Tibial nerve (tissue), 4 donors: ENCODE measurements at regions not wholly inside any gene's neighbourhood (a gene's known extent, or its start where the extent isn't known, plus 50 kb on each side); places are given as distances from the start of the nearest gene placed in this dataset.

ENCODE experiments used
- DNase-seq, 2 donors: peaks; one replicate each; pipeline ENCODE4 v3.0.0-alpha.2; 2019; ENCODE audit warnings: low spot score in 2 of 2
- H3K27ac ChIP-seq, 4 donors: fragments of 200-600 bp; sonication (generic) in 3 of 4; one replicate each; pipeline ENCODE4 v1.5.1; 2017 to 2019; ENCODE audit warnings: mild to moderate bottlenecking in 1 of 4
- H3K27me3 ChIP-seq, 2 donors: fragments of 200-600 bp; sonication (generic) in 1 of 2; one replicate each; pipeline versions ENCODE4 v1.5.1 to v1.6.0; 2017 to 2019
- H3K36me3 ChIP-seq, 3 donors: fragments of 200-600 bp; sonication (generic); one replicate each; pipeline ENCODE4 v1.5.1; 2018 to 2019
- H3K4me1 ChIP-seq, 4 donors: fragments of 200-600 bp; sonication (generic) in 3 of 4; one replicate each; pipeline ENCODE4 v1.5.1; 2017 to 2019
- H3K4me3 ChIP-seq, 4 donors: fragments of 200-600 bp; sonication (generic) in 3 of 4; one replicate each; pipeline ENCODE4 v1.5.1; 2017 to 2019; ENCODE audit warnings: mild to moderate bottlenecking in 1 of 4, moderate library complexity in 1 of 4
- H3K9me3 ChIP-seq, 4 donors: fragments of 200-600 bp; sonication (generic) in 3 of 4; one replicate each; pipeline ENCODE4 v1.5.1; 2017 to 2019
- CTCF ChIP-seq, 5 experiments: fragments of 200-600 bp in 3 of 5; fragments of 450-650 bp in 2 of 5; sonication (generic) in 3 of 5; IDR thresholded peaks; one replicate each; pipeline ENCODE4 v1.5.1; 2016 to 2019; ENCODE audit warnings: antibody characterized with exemption in 5 of 5, mild to moderate bottlenecking in 3 of 5, moderate library complexity in 2 of 5
- EP300 ChIP-seq, 2 donors: sonication (generic); formaldehyde crosslinking; IDR thresholded peaks; one replicate each; pipeline ENCODE4 v1.6.1; 2017; ENCODE audit warnings: antibody characterized with exemption in 2 of 2, mild to moderate bottlenecking in 1 of 2
- POLR2A ChIP-seq, 2 donors: fragments of 450-650 bp; IDR thresholded peaks; one replicate each; pipeline ENCODE4 v1.6.1; 2017; ENCODE audit warnings: antibody characterized with exemption in 2 of 2, mild to moderate bottlenecking in 2 of 2, moderate library complexity in 2 of 2
- WGBS, 2 donors: methylation state at CpG; one replicate each; pipeline ENCODE4 v1.1.5; 2018; 5-methylcytosine and 5-hydroxymethylcytosine counted together

GRCh38 chr3:182179631-182180030 is 467.9 kb downstream of the SOX2 start:
- H3K4me1 ChIP-seq = no peaks in the 10 kb centered on the region
- H3K27me3 ChIP-seq = no peaks in the 10 kb centered on the region
- no peak overlapping the region for H3K4me3 ChIP-seq
- 75 to 81% methylated on average over 1 of the region's 1 CpG for WGBS, 2 donors
- no peak overlapping the region for H3K27ac ChIP-seq
- no peak for TF ChIP-seq POLR2A (IDR thresholded peaks at IDR 0.05)
- no peaks in the 10 kb centered on the region for H3K9me3 ChIP-seq
- DNase-seq = no peak
- no peaks in the 10 kb centered on the region for H3K36me3 ChIP-seq

- TF ChIP-seq EP300 (IDR thresholded peaks at IDR 0.05) = no peak
- no peak for TF ChIP-seq POLR2A (IDR thresholded peaks at IDR 0.05)
- TF ChIP-seq CTCF (IDR thresholded peaks at IDR 0.05) = no peak
- Histone ChIP-seq H3K27me3 (no peaks in the 10 kb centered on the region), H3K27ac (no peak overlapping the region), H3K4me1 (no peaks in the 10 kb centered on the region), H3K36me3 (no peaks in the 10 kb centered on the region), H3K4me3 (no peak overlapping the region), H3K9me3 (no peaks in the 10 kb centered on the region)
- 74 to 77% methylated on average over 9 of the region's 9 CpGs for WGBS, 2 donors
- DNase-seq = no peak
Observed at GRCh38 chr3:182180654-182181385, 469.1 kb downstream of the SOX2 start.

- peaks cover 0 to 4% (median 0%) of the 10 kb centered on the region in 4 donors for H3K9me3 ChIP-seq
- H3K4me3 ChIP-seq = no peak overlapping the region
- no peaks in the 10 kb centered on the region for H3K4me1 ChIP-seq
- no peaks in the 10 kb centered on the region for H3K27me3 ChIP-seq
- 77 to 89% methylated on average over 5 of the region's 5 CpGs for WGBS, 2 donors
- no peaks in the 10 kb centered on the region for H3K36me3 ChIP-seq
- H3K27ac ChIP-seq = no peak overlapping the region
- TF ChIP-seq EP300 (IDR thresholded peaks at IDR 0.05) = no peak
- no peak for TF ChIP-seq CTCF (IDR thresholded peaks at IDR 0.05)
- no peak for TF ChIP-seq POLR2A (IDR thresholded peaks at IDR 0.05)
- no peak for DNase-seq
Observed at GRCh38 chr3:182182531-182182968, 470.8 kb downstream of the SOX2 start.

- DNase-seq = no peak
- TF ChIP-seq CTCF (IDR thresholded peaks at IDR 0.05) (no peak), POLR2A (IDR thresholded peaks at IDR 0.05) (no peak), EP300 (IDR thresholded peaks at IDR 0.05) (no peak)
- Histone ChIP-seq H3K9me3 (peaks cover 0 to 11% (median 0%) of the 10 kb centered on the region in 4 donors), H3K27me3 (no peaks in the 10 kb centered on the region), H3K4me3 (no peak overlapping the region), H3K27ac (no peak overlapping the region), H3K4me1 (no peaks in the 10 kb centered on the region), H3K36me3 (no peaks in the 10 kb centered on the region)
- WGBS, 2 donors = 65 to 72% methylated on average over 6 of the region's 6 CpGs
Observed at GRCh38 chr3:182183716-182184430, 472.1 kb downstream of the SOX2 start.

- Histone ChIP-seq H3K4me3 (no peak overlapping the region), H3K27ac (no peak overlapping the region), H3K4me1 (no peaks in the 10 kb centered on the region), H3K36me3 (no peaks in the 10 kb centered on the region), H3K27me3 (no peaks in the 10 kb centered on the region), H3K9me3 (peaks cover 0 to 11% (median 0%) of the 10 kb centered on the region in 4 donors)
- 32 to 33% methylated on average over 1 of the region's 1 CpG for WGBS, 2 donors
- no peak for DNase-seq
- TF ChIP-seq CTCF (IDR thresholded peaks at IDR 0.05) = no peak
- TF ChIP-seq POLR2A (IDR thresholded peaks at IDR 0.05) = no peak
Observed at GRCh38 chr3:182185313-182185712, 473.6 kb downstream of the SOX2 start.
